AG10803 (cell line): ENCODE measurements at regions not wholly inside any gene's neighbourhood (a gene's known extent, or its start where the extent isn't known, plus 50 kb on each side); places are given as distances from the start of the nearest gene placed in this dataset.
"Not testable (repeated sequence)": the region's sequence is repeated elsewhere in the genome, so short reads cannot be mapped to it uniquely, and the experiment has no call there.

Experiments used
- DNase-seq: peaks from one replicate; pipeline ENCODE4 v3.0.0; 2010; ENCODE audit warnings: low read depth
- H3K4me3 ChIP-seq: 2 replicates; pipeline ENCODE4 v1.5.1; 2011; ENCODE audit warnings: mild to moderate bottlenecking, low read length, control low read depth
- CTCF ChIP-seq: conservative IDR thresholded peaks from 2 replicates; pipeline ENCODE4 v1.5.1; 2011; ENCODE audit warnings: mild to moderate bottlenecking, low read length, control low read depth, inconsistent platforms

- no peak for TF ChIP-seq CTCF
- no peak for DNase-seq
- no peak overlapping the region for H3K4me3 ChIP-seq
Observed at GRCh38 chr5:68116408-68116807, 99.1 kb upstream of the PIK3R1 start.

GRCh38 chr5:68115584-68115983 is 100.0 kb upstream of the PIK3R1 start:
- no peak overlapping the region for H3K4me3 ChIP-seq
- no peak for TF ChIP-seq CTCF
- no peak for DNase-seq

GRCh38 chr5:68114378-68115040 is 101.0 kb upstream of the PIK3R1 start:
- peak; percentile 91 for DNase-seq
- no peak overlapping the region for H3K4me3 ChIP-seq
- TF ChIP-seq CTCF = no peak

GRCh38 chr5:68112658-68113057 is 102.9 kb upstream of the PIK3R1 start:
- TF ChIP-seq CTCF = no peak
- no peak for DNase-seq
- H3K4me3 ChIP-seq = no peak overlapping the region

- H3K4me3 ChIP-seq = no peak overlapping the region
- no peak for DNase-seq
- no peak for TF ChIP-seq CTCF
Observed at GRCh38 chr5:68110894-68111293, 104.7 kb upstream of the PIK3R1 start.

- DNase-seq = no peak
- H3K4me3 ChIP-seq = no peak overlapping the region
- no peak for TF ChIP-seq CTCF
Observed at GRCh38 chr5:68110264-68110663, 105.3 kb upstream of the PIK3R1 start.

- not testable (repeated sequence) for DNase-seq, H3K4me3 ChIP-seq
Observed at GRCh38 chr5:68104217-68104616, 111.3 kb upstream of the PIK3R1 start.

GRCh38 chr5:68103297-68103696 is 112.3 kb upstream of the PIK3R1 start:
- DNase-seq, H3K4me3 ChIP-seq: not testable (repeated sequence)
